ENCODE measurements at regions not wholly inside any gene's neighbourhood (a gene's known extent, or its start where the extent isn't known, plus 50 kb on each side); places are given as distances from the start of the nearest gene placed in this dataset.

- no peak for TF ChIP-seq CREB1 (CRISPR knock-in tag; IDR thresholded peaks at IDR 0.05)
- no peak for TF ChIP-seq NFE2L1 (CRISPR knock-in tag; IDR thresholded peaks at IDR 0.05)
- no peak for TF ChIP-seq FOXK1 (CRISPR knock-in tag; IDR thresholded peaks at IDR 0.05)
- TF ChIP-seq, protein P1, sequence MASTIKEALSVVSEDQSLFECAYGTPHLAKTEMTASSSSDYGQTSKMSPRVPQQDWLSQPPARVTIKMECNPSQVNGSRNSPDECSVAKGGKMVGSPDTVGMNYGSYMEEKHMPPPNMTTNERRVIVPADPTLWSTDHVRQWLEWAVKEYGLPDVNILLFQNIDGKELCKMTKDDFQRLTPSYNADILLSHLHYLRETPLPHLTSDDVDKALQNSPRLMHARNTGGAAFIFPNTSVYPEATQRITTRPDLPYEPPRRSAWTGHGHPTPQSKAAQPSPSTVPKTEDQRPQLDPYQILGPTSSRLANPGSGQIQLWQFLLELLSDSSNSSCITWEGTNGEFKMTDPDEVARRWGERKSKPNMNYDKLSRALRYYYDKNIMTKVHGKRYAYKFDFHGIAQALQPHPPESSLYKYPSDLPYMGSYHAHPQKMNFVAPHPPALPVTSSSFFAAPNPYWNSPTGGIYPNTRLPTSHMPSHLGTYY (CRISPR knock-in tag; IDR thresholded peaks at IDR 0.05), result no peak
- TF ChIP-seq GRHL2 (CRISPR knock-in tag; IDR thresholded peaks at IDR 0.05; ENCODE audit: insufficient replicate concordance, severe bottlenecking), result no peak
- no peak for TF ChIP-seq ZNF232 (CRISPR knock-in tag; IDR thresholded peaks at IDR 0.05)
- TF ChIP-seq ZBTB21 (CRISPR knock-in tag; IDR thresholded peaks at IDR 0.05; ENCODE audit: borderline replicate concordance), result no peak
- no peak for TF ChIP-seq ZNF219 (CRISPR knock-in tag; IDR thresholded peaks at IDR 0.05; ENCODE audit: borderline replicate concordance)
- no peak for TF ChIP-seq ZNF416 (CRISPR knock-in tag; IDR thresholded peaks at IDR 0.05)
- no peak for TF ChIP-seq KAT7 (CRISPR knock-in tag; IDR thresholded peaks at IDR 0.05; ENCODE audit: borderline replicate concordance)
- no peak for TF ChIP-seq ZNF423 (CRISPR knock-in tag; IDR thresholded peaks at IDR 0.05)
- TF ChIP-seq, protein P2, sequence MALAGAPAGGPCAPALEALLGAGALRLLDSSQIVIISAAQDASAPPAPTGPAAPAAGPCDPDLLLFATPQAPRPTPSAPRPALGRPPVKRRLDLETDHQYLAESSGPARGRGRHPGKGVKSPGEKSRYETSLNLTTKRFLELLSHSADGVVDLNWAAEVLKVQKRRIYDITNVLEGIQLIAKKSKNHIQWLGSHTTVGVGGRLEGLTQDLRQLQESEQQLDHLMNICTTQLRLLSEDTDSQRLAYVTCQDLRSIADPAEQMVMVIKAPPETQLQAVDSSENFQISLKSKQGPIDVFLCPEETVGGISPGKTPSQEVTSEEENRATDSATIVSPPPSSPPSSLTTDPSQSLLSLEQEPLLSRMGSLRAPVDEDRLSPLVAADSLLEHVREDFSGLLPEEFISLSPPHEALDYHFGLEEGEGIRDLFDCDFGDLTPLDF (CRISPR knock-in tag; IDR thresholded peaks at IDR 0.05), result no peak
- TF ChIP-seq, protein P3, sequence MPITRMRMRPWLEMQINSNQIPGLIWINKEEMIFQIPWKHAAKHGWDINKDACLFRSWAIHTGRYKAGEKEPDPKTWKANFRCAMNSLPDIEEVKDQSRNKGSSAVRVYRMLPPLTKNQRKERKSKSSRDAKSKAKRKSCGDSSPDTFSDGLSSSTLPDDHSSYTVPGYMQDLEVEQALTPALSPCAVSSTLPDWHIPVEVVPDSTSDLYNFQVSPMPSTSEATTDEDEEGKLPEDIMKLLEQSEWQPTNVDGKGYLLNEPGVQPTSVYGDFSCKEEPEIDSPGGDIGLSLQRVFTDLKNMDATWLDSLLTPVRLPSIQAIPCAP (CRISPR knock-in tag; IDR thresholded peaks at IDR 0.05), result no peak
- TF ChIP-seq MAX (CRISPR knock-in tag; IDR thresholded peaks at IDR 0.05), result no peak
- TF ChIP-seq, protein P4, sequence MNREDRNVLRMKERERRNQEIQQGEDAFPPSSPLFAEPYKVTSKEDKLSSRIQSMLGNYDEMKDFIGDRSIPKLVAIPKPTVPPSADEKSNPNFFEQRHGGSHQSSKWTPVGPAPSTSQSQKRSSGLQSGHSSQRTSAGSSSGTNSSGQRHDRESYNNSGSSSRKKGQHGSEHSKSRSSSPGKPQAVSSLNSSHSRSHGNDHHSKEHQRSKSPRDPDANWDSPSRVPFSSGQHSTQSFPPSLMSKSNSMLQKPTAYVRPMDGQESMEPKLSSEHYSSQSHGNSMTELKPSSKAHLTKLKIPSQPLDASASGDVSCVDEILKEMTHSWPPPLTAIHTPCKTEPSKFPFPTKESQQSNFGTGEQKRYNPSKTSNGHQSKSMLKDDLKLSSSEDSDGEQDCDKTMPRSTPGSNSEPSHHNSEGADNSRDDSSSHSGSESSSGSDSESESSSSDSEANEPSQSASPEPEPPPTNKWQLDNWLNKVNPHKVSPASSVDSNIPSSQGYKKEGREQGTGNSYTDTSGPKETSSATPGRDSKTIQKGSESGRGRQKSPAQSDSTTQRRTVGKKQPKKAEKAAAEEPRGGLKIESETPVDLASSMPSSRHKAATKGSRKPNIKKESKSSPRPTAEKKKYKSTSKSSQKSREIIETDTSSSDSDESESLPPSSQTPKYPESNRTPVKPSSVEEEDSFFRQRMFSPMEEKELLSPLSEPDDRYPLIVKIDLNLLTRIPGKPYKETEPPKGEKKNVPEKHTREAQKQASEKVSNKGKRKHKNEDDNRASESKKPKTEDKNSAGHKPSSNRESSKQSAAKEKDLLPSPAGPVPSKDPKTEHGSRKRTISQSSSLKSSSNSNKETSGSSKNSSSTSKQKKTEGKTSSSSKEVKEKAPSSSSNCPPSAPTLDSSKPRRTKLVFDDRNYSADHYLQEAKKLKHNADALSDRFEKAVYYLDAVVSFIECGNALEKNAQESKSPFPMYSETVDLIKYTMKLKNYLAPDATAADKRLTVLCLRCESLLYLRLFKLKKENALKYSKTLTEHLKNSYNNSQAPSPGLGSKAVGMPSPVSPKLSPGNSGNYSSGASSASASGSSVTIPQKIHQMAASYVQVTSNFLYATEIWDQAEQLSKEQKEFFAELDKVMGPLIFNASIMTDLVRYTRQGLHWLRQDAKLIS (CRISPR knock-in tag; IDR thresholded peaks at IDR 0.05; ENCODE audit: borderline replicate concordance), result no peak
- TF ChIP-seq SP1 (CRISPR knock-in tag; conservative IDR thresholded peaks at IDR 0.05), result no peak
- TF ChIP-seq, protein P5, sequence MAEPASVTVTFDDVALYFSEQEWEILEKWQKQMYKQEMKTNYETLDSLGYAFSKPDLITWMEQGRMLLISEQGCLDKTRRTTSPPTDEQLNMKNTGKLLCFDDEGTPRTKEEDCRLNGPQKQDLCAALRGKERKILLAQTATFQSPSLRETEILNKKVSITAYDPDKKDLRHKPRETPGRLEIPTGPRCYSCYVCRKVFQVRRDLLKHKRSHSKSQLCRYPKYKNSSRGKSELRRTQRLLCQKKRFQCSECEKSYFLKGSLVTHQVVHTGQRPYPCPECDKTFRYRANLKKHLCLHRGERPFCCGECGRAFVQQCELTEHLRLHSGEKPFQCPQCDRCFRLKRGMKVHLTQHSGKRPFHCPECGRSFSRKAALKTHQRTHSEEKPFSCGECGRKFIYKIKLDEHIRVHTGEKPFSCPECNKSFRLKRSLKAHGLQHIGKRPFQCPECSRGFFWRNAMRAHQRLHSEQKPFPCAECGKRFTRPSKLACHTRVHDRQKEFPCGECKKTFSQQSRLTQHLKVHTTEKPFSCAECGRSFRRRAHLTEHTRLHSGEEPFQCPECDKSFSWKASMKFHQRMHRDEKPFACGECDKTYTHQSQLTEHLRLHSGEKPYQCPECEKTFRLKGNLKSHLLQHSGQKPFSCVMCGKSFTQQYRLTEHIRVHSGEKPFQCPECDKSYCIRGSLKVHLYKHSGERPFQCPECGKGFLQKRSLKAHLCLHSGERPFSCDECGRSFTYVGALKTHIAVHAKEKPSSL (CRISPR knock-in tag; conservative IDR thresholded peaks at IDR 0.05), result no peak
- Mint-ChIP-seq H3K9me3 (peaks cover 22% of the 10 kb centered on the region), H3K27me3 (ENCODE audit: low read depth) (no peaks in the 10 kb centered on the region; the same call in 1 of the 2 replicates), H3K36me3 (peaks cover 13% of the 10 kb centered on the region), H3K4me3 (no peak overlapping the region), H3K27ac (no peak overlapping the region), H3K4me1 (peaks cover 30% of the 10 kb centered on the region)
- no peak for ATAC-seq
- DNase-seq (ENCODE audit: low spot score), result no peak
- POLR2A ChIA-PET, result no interaction called here
- CTCF ChIA-PET, result no interaction called here
These were observed 518.1 kb downstream of the KCNJ2 start for GRCh38 chr17:70687421-70687820.

GRCh38 chr17:70691150-70691549 is 521.8 kb downstream of the KCNJ2 start:
- ChIA-PET CTCF (no interaction called here), POLR2A (interaction anchor here (0.6 kb wide), 1 partner anchor 1566 kb away, joined by 3 read pairs; no protein-coding TSS in a partner anchor)
- TF ChIP-seq MXD4 (CRISPR knock-in tag; IDR thresholded peaks at IDR 0.05; ENCODE audit: borderline replicate concordance) (no peak), CBFB (CRISPR knock-in tag; IDR thresholded peaks at IDR 0.05; ENCODE audit: low read depth) (no peak), SMAD3 (CRISPR knock-in tag; IDR thresholded peaks at IDR 0.05; ENCODE audit: borderline replicate concordance) (no peak), MLX (CRISPR knock-in tag; IDR thresholded peaks at IDR 0.05) (no peak)
- TF ChIP-seq, protein P3 (CRISPR knock-in tag; IDR thresholded peaks at IDR 0.05), result no peak
- TF ChIP-seq, protein P6, sequence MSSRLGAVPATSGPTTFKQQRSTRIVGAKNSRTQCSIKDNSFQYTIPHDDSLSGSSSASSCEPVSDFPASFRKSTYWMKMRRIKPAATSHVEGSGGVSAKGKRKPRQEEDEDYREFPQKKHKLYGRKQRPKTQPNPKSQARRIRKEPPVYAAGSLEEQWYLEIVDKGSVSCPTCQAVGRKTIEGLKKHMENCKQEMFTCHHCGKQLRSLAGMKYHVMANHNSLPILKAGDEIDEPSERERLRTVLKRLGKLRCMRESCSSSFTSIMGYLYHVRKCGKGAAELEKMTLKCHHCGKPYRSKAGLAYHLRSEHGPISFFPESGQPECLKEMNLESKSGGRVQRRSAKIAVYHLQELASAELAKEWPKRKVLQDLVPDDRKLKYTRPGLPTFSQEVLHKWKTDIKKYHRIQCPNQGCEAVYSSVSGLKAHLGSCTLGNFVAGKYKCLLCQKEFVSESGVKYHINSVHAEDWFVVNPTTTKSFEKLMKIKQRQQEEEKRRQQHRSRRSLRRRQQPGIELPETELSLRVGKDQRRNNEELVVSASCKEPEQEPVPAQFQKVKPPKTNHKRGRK (CRISPR knock-in tag; IDR thresholded peaks at IDR 0.05; ENCODE audit: borderline replicate concordance), result no peak

More at GRCh38 chr17:70691150-70691549, 521.8 kb downstream of the KCNJ2 start:
- DNase-seq (ENCODE audit: low spot score) (no peak), ATAC-seq (no peak)
- Mint-ChIP-seq H3K4me1 (peaks cover 9% of the 10 kb centered on the region), H3K4me3 (no peak overlapping the region), H3K36me3 (peaks cover 1% of the 10 kb centered on the region), H3K9me3 (peaks cover 2% of the 10 kb centered on the region), H3K27me3 (ENCODE audit: low read depth) (no peaks in the 10 kb centered on the region), H3K27ac (no peak overlapping the region)
